ENCODE measurements at regions not wholly inside any gene's neighbourhood (a gene's known extent, or its start where the extent isn't known, plus 50 kb on each side); places are given as distances from the start of the nearest gene placed in this dataset.
A peak's percentile ranks its signal among the peaks of the same experiment; 100 is the strongest.

GRCh38 chr6:14881398-14881797 is 364.5 kb upstream of the JARID2 start:
- ATAC-seq = no peak
- H3K9me3 ChIP-seq (ENCODE audit: control insufficient read depth in 2 of 3, low read length in 3 of 3) = no peaks in the 10 kb centered on the region
- peaks cover 12 to 16% of the 10 kb centered on the region in 2 donors for H3K4me1 ChIP-seq (ENCODE audit: control insufficient read depth in 2 of 2, insufficient read depth in 2 of 2, low read length in 2 of 2)
- H3K27me3 ChIP-seq (ENCODE audit: control insufficient read depth in 2 of 2, insufficient read depth in 2 of 2, low read length in 2 of 2) = no peaks in the 10 kb centered on the region
- H3K27ac Mint-ChIP-seq = peak overlapping the region in 1 of 9 donors; percentile 67
- H3K27ac ChIP-seq (ENCODE audit: low read depth, low read length) = no peak overlapping the region
- no peaks in the 10 kb centered on the region for H3K27me3 Mint-ChIP-seq
- ChIA-PET POLR2A (no interaction called here), CTCF (no interaction called here)
- H3K4me3 ChIP-seq (ENCODE audit: low read length) = no peak overlapping the region
- no peak overlapping the region for H3K4me3 Mint-ChIP-seq
- peaks cover 0 to 1% (median 0%) of the 10 kb centered on the region in 11 donors for H3K9me3 Mint-ChIP-seq
- H3K36me3 ChIP-seq (ENCODE audit: control insufficient read depth in 2 of 3, insufficient read depth in 3 of 3, low read length in 3 of 3) = no peaks in the 10 kb centered on the region
- intact Hi-C loops (cut with micrococcal nuclease) = no loop called here
- H3K36me3 Mint-ChIP-seq = peaks cover 0 to 3% (median 0%) of the 10 kb centered on the region in 5 donors
- peaks cover 15 to 25% (median 17%) of the 10 kb centered on the region in 7 donors for H3K4me1 Mint-ChIP-seq
- no peak for DNase-seq

GRCh38 chr6:14882394-14883026 is 363.4 kb upstream of the JARID2 start:
- ATAC-seq (no peak), DNase-seq (no peak)
- Histone ChIP-seq H3K36me3 (ENCODE audit: control insufficient read depth in 2 of 3, insufficient read depth in 3 of 3, low read length in 3 of 3) (no peaks in the 10 kb centered on the region), H3K4me3 (ENCODE audit: low read length) (no peak overlapping the region), H3K27ac (ENCODE audit: low read depth, low read length) (no peak overlapping the region), H3K4me1 (ENCODE audit: control insufficient read depth in 2 of 2, insufficient read depth in 2 of 2, low read length in 2 of 2) (peaks cover 1 to 8% of the 10 kb centered on the region in 2 donors), H3K27me3 (ENCODE audit: control insufficient read depth in 2 of 2, insufficient read depth in 2 of 2, low read length in 2 of 2) (no peaks in the 10 kb centered on the region), H3K9me3 (ENCODE audit: control insufficient read depth in 2 of 3, low read length in 3 of 3) (no peaks in the 10 kb centered on the region)
- Mint-ChIP-seq H3K4me3 (no peak overlapping the region), H3K27ac (no peak overlapping the region), H3K27me3 (no peaks in the 10 kb centered on the region), H3K36me3 (no peaks in the 10 kb centered on the region), H3K4me1 (peaks cover 6 to 14% (median 7%) of the 10 kb centered on the region in 7 donors), H3K9me3 (peaks cover 0 to 1% (median 0%) of the 10 kb centered on the region in 11 donors)
- intact Hi-C loops (cut with micrococcal nuclease) = no loop called here
- ChIA-PET POLR2A (no interaction called here), CTCF (no interaction called here)

- Mint-ChIP-seq H3K36me3 (no peaks in the 10 kb centered on the region), H3K27me3 (no peaks in the 10 kb centered on the region), H3K27ac (no peak overlapping the region), H3K4me3 (no peak overlapping the region), H3K4me1 (peaks cover 0 to 9% (median 0%) of the 10 kb centered on the region in 7 donors), H3K9me3 (peaks cover 0 to 1% (median 0%) of the 10 kb centered on the region in 11 donors)
- ChIA-PET POLR2A (no interaction called here), CTCF (no interaction called here)
- Histone ChIP-seq H3K4me3 (ENCODE audit: low read length) (no peak overlapping the region), H3K9me3 (ENCODE audit: control insufficient read depth in 2 of 3, low read length in 3 of 3) (no peaks in the 10 kb centered on the region), H3K4me1 (ENCODE audit: control insufficient read depth in 2 of 2, insufficient read depth in 2 of 2, low read length in 2 of 2) (no peaks in the 10 kb centered on the region), H3K36me3 (ENCODE audit: control insufficient read depth in 2 of 3, insufficient read depth in 3 of 3, low read length in 3 of 3) (no peaks in the 10 kb centered on the region), H3K27me3 (ENCODE audit: control insufficient read depth in 2 of 2, insufficient read depth in 2 of 2, low read length in 2 of 2) (no peaks in the 10 kb centered on the region), H3K27ac (ENCODE audit: low read depth, low read length) (no peak overlapping the region)
- DNase-seq (no peak), ATAC-seq (peak; percentile 45)
- intact Hi-C loops (cut with micrococcal nuclease) = no loop called here
These were observed 361.9 kb upstream of the JARID2 start for GRCh38 chr6:14883921-14884320.

- Histone ChIP-seq H3K4me3 (ENCODE audit: low read length) (no peak overlapping the region), H3K9me3 (ENCODE audit: control insufficient read depth in 2 of 3, low read length in 3 of 3) (no peaks in the 10 kb centered on the region), H3K36me3 (ENCODE audit: control insufficient read depth in 2 of 3, insufficient read depth in 3 of 3, low read length in 3 of 3) (no peaks in the 10 kb centered on the region), H3K27me3 (ENCODE audit: control insufficient read depth in 2 of 2, insufficient read depth in 2 of 2, low read length in 2 of 2) (no peaks in the 10 kb centered on the region), H3K27ac (ENCODE audit: low read depth, low read length) (no peak overlapping the region), H3K4me1 (ENCODE audit: control insufficient read depth in 2 of 2, insufficient read depth in 2 of 2, low read length in 2 of 2) (no peaks in the 10 kb centered on the region)
- H3K27me3 Mint-ChIP-seq = no peaks in the 10 kb centered on the region
- no peak for ATAC-seq
- H3K27ac Mint-ChIP-seq = no peak overlapping the region
- ChIA-PET CTCF (no interaction called here), POLR2A (interaction anchor here (0.8 kb wide), 1 partner anchor 12 kb away, joined by 3 read pairs; no protein-coding TSS in a partner anchor)
- DNase-seq = no peak
- intact Hi-C loops (cut with micrococcal nuclease) = no loop called here
- peaks cover 0 to 4% (median 0%) of the 10 kb centered on the region in 11 donors for H3K9me3 Mint-ChIP-seq
- H3K36me3 Mint-ChIP-seq = no peaks in the 10 kb centered on the region
- H3K4me3 Mint-ChIP-seq = no peak overlapping the region
- H3K4me1 Mint-ChIP-seq = peaks cover 0 to 6% (median 0%) of the 10 kb centered on the region in 7 donors
These were observed 360.4 kb upstream of the JARID2 start for GRCh38 chr6:14885498-14885897.

GRCh38 chr6:14887181-14887580 is 358.7 kb upstream of the JARID2 start:
- CTCF ChIA-PET = interaction anchor here (0.6 kb wide), 1 partner anchor 637 kb away, joined by 3 read pairs; no protein-coding TSS in a partner anchor
- Mint-ChIP-seq H3K36me3 (peaks cover 0 to 2% (median 0%) of the 10 kb centered on the region in 5 donors), H3K4me3 (no peak overlapping the region)

GRCh38 chr6:14887986-14888574 is 357.8 kb upstream of the JARID2 start:
- no peak for ATAC-seq
- CTCF ChIA-PET = no interaction called here
- Mint-ChIP-seq H3K27ac (no peak overlapping the region), H3K27me3 (peaks cover 0 to 3% (median 0%) of the 10 kb centered on the region in 5 donors), H3K36me3 (peaks cover 0 to 4% (median 0%) of the 10 kb centered on the region in 5 donors), H3K4me3 (no peak overlapping the region), H3K9me3 (peaks cover 0 to 5% (median 0%) of the 10 kb centered on the region in 11 donors), H3K4me1 (peaks cover 0 to 3% (median 0%) of the 10 kb centered on the region in 7 donors)
- Histone ChIP-seq H3K27me3 (ENCODE audit: control insufficient read depth in 2 of 2, insufficient read depth in 2 of 2, low read length in 2 of 2) (no peaks in the 10 kb centered on the region), H3K36me3 (ENCODE audit: control insufficient read depth in 2 of 3, insufficient read depth in 3 of 3, low read length in 3 of 3) (no peaks in the 10 kb centered on the region), H3K9me3 (ENCODE audit: control insufficient read depth in 2 of 3, low read length in 3 of 3) (no peaks in the 10 kb centered on the region), H3K27ac (ENCODE audit: low read depth, low read length) (no peak overlapping the region), H3K4me3 (ENCODE audit: low read length) (no peak overlapping the region), H3K4me1 (ENCODE audit: control insufficient read depth in 2 of 2, insufficient read depth in 2 of 2, low read length in 2 of 2) (no peaks in the 10 kb centered on the region)
- intact Hi-C loops (cut with micrococcal nuclease) = no loop called here
- POLR2A ChIA-PET = no interaction called here
- DNase-seq = no peak

More at GRCh38 chr6:14887181-14887580, 358.7 kb upstream of the JARID2 start:
- H3K36me3 ChIP-seq (ENCODE audit: control insufficient read depth in 2 of 3, insufficient read depth in 3 of 3, low read length in 3 of 3) = no peaks in the 10 kb centered on the region
- H3K27ac Mint-ChIP-seq = no peak overlapping the region
- no peaks in the 10 kb centered on the region for H3K27me3 ChIP-seq (ENCODE audit: control insufficient read depth in 2 of 2, insufficient read depth in 2 of 2, low read length in 2 of 2)
- H3K9me3 ChIP-seq (ENCODE audit: control insufficient read depth in 2 of 3, low read length in 3 of 3) = no peaks in the 10 kb centered on the region
- H3K4me1 Mint-ChIP-seq = peaks cover 0 to 3% (median 0%) of the 10 kb centered on the region in 7 donors
- DNase-seq (no peak), ATAC-seq (no peak)
- POLR2A ChIA-PET = no interaction called here
- intact Hi-C loops (cut with micrococcal nuclease) = no loop called here
- H3K4me3 ChIP-seq (ENCODE audit: low read length) = no peak overlapping the region
- peaks cover 0 to 3% (median 0%) of the 10 kb centered on the region in 11 donors for H3K9me3 Mint-ChIP-seq
- H3K27me3 Mint-ChIP-seq = no peaks in the 10 kb centered on the region
- no peak overlapping the region for H3K27ac ChIP-seq (ENCODE audit: low read depth, low read length)
- no peaks in the 10 kb centered on the region for H3K4me1 ChIP-seq (ENCODE audit: control insufficient read depth in 2 of 2, insufficient read depth in 2 of 2, low read length in 2 of 2)

- H3K4me1 Mint-ChIP-seq = peaks cover 0 to 3% (median 0%) of the 10 kb centered on the region in 7 donors
- no peaks in the 10 kb centered on the region for H3K36me3 ChIP-seq (ENCODE audit: control insufficient read depth in 2 of 3, insufficient read depth in 3 of 3, low read length in 3 of 3)
- no peaks in the 10 kb centered on the region for H3K27me3 ChIP-seq (ENCODE audit: control insufficient read depth in 2 of 2, insufficient read depth in 2 of 2, low read length in 2 of 2)
- ATAC-seq = no peak
- DNase-seq = no peak
- ChIA-PET CTCF (no interaction called here), POLR2A (no interaction called here)
- H3K4me3 Mint-ChIP-seq = no peak overlapping the region
- H3K27me3 Mint-ChIP-seq = peaks cover 0 to 3% (median 0%) of the 10 kb centered on the region in 5 donors
- no peaks in the 10 kb centered on the region for H3K9me3 ChIP-seq (ENCODE audit: control insufficient read depth in 2 of 3, low read length in 3 of 3)
- H3K27ac Mint-ChIP-seq = no peak overlapping the region
- H3K4me3 ChIP-seq (ENCODE audit: low read length) = no peak overlapping the region
- intact Hi-C loops (cut with micrococcal nuclease) = no loop called here
- H3K36me3 Mint-ChIP-seq = peaks cover 0 to 4% (median 3%) of the 10 kb centered on the region in 5 donors
- H3K4me1 ChIP-seq (ENCODE audit: control insufficient read depth in 2 of 2, insufficient read depth in 2 of 2, low read length in 2 of 2) = no peaks in the 10 kb centered on the region
- no peak overlapping the region for H3K27ac ChIP-seq (ENCODE audit: low read depth, low read length)
- peaks cover 0 to 8% (median 2%) of the 10 kb centered on the region in 11 donors for H3K9me3 Mint-ChIP-seq
These were observed 357.3 kb upstream of the JARID2 start for GRCh38 chr6:14888575-14889000.

Data from naive thymus-derived CD4-positive, alpha-beta T cell (primary cell).